ENCODE measurements at regions not wholly inside any gene's neighbourhood (a gene's known extent, or its start where the extent isn't known, plus 50 kb on each side); places are given as distances from the start of the nearest gene placed in this dataset.
"Not testable (repeated sequence)": the region's sequence is repeated elsewhere in the genome, so short reads cannot be mapped to it uniquely, and the experiment has no call there.

DNA sequence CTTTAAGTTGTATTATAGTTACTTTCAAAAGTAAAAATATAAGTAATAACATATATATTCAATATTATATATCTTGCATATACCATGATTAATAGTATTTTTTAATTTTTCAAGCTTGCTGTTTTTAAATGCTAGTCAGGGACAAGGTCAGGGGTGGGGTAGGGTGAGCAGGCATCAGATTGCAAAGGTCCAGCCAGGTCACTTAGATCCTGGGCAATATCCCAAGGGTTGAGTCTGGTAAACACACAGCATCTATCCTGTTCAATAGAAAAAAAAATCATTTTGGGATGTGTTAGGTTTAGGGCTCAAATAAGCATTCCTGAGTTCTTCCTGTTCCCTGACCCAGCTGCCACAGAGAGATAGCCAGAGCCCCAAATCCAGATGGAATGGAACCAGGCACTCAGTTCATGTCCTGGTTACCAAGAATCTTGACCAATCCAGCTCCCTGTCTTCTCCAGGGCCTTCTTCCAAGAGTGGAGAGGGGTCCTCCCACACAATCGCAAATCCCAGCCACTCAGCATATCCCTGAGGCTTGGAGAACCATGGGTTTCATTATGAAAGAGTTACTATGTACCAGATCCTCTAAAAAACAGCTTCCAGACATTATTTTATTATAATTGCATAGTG, 134.9 kb upstream of the TOP1 start:
- DNase-seq (ENCODE audit: low read depth) = no peak

DNA sequence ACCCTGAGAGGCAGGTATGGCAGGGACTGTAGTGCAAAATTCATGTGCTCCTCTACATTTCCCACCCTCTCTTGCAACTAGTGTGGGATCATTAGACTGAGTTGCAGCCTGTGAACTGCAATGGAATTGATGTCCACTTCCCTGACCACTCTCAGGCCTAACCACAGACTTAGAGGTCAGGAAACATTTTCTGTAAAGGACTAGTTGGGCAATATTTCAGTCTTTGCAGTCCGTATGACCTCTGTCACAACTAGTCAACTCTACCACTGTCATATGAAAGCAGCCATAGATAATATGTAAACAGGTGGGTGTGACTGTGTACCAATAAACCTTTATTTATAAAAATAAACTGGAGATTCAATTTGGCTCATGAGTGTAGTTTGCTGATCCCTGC, 134.4 kb upstream of the TOP1 start:
- DNase-seq (ENCODE audit: low read depth) = no peak

DNA sequence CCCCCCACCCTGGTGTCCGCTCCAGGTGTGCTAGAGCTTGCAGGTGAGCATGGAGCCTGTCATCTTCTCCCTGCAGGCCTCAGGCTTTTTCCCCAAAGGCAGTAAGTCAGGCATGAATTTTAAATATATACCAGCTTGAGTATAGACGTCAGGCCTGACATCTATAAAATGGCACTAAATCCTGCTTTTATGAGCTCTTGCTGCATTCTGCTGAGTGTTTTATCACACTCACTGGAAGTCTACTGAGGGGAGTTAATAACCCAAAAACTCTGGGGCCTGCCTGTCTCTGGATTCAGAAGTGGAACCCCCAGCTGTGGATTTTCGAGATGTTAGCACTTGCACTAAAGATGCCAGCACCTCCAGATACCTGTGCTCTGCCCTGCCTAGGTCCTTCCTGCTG, 133.4 kb upstream of the TOP1 start:
- DNase-seq (ENCODE audit: low read depth) = no peak

DNA sequence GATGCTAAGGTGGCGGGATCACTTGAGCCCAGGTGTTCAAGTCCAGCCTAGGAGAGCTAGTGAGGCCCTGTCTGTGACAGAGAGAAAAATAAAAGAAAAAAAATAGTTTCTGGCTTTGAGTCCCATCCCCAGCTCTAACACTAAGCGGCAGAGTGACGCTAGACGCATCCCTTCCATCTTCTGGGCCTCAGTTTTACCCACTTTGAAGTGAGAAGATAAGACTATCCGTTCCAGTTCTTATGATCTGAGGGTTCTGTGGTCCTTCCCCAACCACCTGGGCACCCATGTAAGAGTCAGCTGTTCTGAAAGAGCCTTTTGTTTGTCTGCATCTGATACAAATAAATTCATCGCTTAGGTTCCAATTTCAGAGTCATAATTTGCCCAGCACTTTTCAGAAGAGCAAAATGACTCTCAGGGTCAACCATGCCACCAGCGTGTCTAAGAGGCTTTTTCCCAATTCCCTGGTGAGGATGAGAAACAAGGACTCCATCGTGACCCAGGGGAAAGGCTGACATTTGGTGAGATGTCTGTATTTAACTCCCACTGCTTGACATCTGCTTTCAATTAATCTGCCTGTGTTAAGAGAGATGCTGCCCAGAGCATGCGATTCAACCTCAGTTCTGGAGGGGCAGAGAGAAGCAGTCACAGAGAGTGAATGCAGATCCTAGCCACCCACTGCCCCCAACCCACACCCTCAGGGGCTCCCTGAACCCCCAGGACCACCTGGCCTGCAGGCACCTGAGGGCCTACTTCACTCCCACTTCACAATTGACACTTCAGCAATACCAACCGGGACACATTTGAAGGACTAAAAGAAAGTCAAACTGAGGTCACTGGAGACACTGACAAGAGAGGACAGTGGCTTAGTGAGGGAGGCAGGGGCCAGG, 131.6 kb upstream of the TOP1 start:
- no peak for DNase-seq (ENCODE audit: low read depth)

DNA sequence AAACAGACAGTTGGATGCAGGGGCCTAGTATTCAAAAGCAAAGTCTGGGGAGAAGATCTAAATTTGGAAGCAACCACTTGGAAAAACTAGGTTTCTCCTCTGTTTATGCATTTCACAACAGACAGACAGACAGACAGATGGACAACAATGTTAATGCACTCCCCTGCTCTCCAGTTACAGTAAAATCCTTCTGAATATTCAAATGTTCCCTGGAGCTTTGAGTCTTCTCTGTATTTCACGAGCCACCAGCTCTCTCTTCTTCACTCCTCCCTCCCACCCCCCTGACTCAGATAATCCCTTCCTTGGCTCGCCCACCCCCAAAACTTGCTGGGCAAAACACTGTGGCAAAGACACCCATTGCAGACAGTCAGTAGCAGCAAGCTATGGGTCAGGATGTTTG, 129.3 kb upstream of the TOP1 start:
- no peak for DNase-seq (ENCODE audit: low read depth)

DNA sequence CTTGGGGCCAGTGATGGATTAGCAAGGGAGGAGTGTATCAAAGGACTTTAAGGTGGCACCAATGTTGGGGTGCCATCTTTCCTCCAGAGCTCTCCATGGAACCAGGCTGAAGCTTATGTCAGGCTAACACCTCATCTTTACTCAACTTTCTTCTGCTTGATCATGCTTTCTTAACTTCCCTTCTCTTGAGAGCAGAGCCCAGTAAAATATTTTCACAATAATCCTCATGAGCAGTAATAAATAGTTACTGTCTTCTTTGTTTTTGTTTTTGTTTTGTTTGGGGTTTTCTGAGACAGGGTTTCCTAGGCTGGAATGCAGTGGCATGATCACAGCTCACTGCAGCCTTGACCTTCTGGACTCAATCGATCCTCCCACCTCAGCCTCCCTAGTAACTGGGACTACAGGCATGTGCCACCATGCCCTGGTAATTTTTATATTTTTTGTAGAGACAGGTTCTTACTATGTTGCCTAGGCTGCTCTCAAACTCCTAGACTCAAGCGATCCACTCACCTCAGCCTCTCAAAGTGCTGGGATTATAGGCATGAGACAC, 127.9 kb upstream of the TOP1 start:
- no peak for DNase-seq (ENCODE audit: low read depth)

DNA sequence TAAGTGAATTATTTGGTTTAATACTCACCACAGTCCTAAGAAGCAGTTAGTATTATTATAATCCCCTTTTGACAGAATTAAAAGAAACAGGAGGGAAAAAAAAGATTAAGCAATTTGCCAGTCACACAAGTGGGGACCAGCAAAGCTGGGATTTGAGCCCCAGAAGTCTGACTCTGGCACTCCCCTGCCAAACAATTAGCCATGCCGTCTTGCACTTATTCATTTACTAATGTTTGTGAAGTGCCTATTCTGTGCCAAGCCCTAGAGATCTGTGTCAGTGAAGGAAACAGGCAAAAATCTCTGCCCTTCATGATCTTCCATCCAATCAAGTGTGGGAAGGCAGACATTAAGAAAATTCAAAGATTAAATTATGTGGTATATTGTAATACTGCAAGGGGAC, 126.0 kb upstream of the TOP1 start:
- DNase-seq (ENCODE audit: low read depth) = no peak

DNA sequence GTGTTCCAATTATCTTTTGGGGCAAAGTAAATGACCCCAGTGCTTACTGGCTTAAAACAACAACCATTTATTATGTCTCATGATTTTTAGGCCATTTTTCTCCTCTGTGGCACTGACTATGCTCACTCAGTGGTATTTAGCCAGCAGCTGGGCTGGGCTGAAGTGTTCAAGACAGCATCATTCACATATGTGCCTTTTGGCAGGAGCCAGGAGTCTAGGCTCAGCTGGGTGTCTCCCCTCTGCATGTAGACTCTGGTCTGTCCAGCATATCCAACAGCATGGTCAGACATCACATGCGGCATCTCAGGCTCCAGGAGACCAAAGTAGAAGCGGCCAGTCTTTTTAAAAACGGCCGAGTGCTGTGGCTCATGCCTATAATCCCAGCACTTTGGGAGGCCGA, 120.3 kb upstream of the TOP1 start:
- DNase-seq (ENCODE audit: low read depth) = no peak

DNA sequence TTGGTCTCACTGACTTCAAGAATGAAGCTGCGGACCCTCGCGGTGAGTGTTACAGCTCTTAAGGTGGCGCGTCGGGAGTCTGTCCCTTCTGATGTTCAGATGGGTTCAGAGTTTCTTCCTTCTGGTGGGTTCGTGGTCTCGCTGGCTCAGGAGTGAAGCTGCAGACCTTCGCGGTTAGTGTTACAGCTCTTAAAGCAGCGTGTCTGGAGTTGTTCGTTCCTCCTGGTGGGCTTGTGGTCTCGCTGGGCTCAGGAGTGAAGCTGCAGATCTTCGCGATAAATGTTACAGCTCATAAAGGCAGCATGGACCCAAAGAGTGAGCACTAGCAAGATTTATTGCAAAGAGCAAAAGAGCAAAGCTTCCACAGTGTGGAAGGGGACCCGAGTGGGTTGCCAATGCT, 119.1 kb upstream of the TOP1 start:
- not testable (repeated sequence) for DNase-seq (ENCODE audit: low read depth)

DNA sequence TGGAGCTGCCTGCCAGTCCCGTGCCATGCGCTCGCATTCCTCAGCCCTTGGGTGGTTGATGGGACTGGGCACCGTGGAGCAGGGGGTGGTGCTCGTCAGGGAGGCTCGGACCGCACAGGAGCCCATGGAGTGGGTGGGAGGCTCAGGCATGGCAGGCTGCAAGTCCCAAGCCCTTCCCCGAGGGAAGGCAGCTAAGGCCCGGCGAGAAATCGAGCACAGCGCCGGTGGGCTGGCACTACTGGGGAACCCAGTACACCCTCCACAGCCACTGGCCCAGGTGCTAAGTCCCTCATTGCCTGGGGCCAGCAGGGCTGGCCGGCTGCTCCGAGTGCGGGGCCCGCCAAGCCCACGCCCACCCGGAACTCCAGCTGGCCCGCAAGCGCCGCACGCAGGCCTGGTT, 118.2 kb upstream of the TOP1 start:
- DNase-seq (ENCODE audit: low read depth) = not testable (repeated sequence)

DNA sequence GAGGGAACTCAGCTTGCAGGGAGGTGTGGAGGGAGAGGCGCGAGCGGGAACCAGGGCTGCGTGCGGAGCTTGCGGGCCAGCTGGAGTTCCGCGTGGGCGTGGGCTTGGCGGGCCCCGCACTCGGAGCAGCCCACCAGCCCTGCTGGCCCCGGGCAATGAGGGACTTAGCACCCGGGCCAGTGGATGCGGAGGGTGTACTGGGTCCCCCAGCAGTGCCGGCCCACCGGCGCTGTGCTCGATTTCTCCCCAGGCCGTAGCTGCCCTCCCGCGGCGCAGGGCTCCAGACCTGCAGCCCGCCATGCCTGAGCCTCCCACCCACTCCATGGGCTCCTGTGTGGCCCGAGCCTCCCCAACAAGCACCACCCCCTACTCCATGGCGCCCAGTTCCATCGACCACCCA, 117.5 kb upstream of the TOP1 start:
- DNase-seq (ENCODE audit: low read depth) = not testable (repeated sequence)

DNA sequence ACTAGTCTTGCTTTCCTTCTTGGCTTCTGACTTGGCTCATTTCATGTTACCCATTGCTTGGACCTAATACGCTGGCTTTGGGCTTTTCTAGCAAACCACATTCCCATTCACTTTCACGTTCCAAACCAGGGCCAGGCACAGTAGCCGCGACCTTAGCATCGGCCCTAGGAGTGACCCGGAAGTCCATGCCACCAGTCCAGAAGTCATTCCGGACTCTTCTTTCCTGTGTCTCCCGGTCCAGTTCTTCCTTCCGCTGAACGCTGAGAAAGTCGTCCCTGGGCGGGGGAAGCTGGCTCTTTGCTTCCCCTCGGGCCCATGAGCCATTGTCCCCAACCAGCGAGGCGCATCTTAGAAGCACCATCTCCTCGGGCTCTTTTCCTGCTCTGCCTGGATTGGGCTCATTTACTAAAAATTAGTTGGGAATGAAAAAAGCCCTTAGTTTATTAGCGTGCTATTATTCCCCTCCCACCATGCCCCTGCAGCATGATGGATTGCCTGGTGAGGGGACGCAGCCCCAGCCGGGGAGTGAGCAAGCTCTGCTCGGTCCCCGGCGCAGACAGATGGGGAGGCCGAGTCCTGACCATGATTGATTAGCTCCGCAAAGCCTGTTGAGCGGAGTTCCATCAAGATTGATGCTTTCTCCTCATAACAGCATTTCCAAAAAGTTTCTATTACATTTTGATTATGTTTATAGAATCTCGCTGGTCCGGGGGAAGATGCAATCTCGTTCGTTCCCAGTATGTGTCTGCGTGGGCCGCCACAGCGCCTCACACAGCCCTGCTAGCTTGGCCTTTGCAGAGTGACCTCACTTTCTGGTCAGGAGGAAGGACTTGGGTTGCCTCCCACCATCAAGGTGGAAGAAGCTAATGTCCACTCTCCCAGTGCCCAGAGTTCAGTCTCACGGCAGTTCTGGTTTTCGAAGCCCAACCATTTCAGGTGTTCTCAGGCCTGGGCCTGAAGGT, 115.1 kb upstream of the TOP1 start:
- no peak for DNase-seq (ENCODE audit: low read depth)

DNA sequence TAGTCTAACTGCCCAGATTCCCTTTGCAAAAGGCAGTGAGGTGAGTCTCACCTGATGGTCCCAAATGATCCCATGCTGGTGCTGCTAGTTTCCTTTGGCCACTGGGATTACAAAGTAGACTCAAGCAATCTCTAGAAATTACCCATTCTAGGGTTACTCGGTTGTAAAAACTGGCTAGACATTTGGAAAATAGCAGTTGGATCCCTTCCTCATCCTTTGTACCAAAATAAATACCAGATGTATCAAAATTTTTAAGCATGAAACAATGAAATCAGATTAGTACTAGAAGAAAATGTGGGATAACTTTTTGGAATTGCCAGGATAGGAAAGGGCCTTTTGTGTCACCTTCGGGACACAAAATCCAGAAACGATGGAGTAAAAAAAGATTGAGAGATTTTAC, 112.9 kb upstream of the TOP1 start:
- DNase-seq (ENCODE audit: low read depth) = no peak

DNA sequence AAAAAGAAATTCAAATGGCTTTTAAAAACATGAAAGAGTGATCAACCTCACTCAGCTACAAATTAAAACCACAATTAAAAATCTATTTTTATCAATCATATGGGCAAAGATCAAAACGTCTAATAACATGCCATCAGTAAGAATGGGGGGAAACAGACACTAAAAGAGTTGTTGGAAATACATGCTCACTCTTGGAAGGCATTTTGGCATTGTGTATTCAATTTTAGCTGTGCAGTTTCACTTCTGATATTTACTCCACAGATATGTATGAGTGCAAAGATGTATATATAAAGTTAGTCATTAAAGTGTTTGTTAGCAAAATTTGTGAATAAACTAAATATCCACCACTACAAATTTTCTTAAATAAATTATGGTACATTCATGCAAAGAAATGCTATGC, 112.3 kb upstream of the TOP1 start:
- DNase-seq (ENCODE audit: low read depth) = no peak

DNA sequence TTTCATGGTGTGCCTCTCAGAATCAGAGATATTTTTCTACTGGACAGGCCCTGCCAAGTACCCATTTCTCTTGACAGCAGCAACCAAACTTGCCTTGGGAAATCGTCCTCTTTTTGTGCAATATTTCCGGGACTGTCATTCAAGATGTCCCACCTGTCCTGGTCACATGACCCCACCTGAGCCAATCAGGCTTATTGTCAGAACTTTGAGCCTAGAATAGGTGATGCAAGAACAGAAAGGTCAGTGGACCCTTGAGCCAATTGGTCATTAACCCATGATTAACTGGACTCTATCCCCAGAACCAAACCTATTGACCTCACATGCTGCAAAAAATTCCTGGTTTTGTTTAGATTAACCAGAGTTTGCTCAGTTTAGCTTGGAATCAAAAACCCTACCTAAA, 108.3 kb upstream of the TOP1 start:
- no peak for DNase-seq (ENCODE audit: low read depth)

DNA sequence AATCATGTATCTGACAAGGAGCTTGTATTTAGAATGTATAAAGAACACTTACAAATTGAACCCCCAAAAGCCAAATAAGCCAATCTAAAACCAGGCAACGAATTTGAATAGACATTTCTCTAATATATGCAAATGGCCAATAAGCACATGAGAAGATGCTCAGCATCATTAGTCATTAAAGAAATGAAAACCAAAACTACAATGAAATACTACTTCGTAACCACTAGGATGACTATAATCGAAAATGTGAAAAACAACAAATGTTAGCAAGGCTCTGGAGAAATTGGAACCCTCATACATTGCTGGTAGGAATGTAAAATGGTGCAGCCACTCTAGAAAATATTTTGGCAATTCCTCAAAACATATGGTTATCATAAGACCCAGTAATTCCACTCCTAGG, 105.8 kb upstream of the TOP1 start:
- no peak for DNase-seq (ENCODE audit: low read depth)

DNA sequence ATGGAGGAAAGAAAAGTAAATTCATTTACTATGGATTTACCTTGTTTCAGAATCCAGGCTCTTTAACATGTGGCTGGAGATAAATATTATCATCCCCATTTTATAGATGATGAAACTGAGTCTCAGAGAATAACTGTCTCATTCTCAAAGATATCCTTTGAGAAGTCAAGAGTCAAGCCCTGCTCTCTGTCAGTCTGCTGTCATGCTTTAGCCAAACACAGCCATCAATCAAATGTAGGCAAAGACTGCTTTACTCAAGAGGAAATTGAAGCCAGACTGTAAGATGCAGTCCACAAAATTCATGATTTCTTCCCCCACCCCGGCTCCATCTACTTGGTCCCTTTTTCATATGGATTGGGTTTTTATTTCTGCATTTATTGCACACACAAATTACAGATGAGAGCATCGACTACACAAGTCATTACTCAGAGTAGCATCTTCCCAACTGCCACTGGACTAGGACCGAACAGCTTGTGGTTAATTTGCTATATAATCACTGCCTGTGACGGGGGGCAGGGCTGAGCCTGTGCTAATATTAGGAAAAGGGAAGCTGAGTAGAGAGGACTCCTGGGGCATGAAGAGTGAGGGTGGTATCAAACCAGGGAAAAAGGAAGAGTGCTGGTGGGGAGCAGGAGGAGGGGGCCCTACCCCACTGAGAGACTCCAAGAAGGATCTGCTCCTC, 102.7 kb upstream of the TOP1 start:
- no peak for DNase-seq (ENCODE audit: low read depth)

DNA sequence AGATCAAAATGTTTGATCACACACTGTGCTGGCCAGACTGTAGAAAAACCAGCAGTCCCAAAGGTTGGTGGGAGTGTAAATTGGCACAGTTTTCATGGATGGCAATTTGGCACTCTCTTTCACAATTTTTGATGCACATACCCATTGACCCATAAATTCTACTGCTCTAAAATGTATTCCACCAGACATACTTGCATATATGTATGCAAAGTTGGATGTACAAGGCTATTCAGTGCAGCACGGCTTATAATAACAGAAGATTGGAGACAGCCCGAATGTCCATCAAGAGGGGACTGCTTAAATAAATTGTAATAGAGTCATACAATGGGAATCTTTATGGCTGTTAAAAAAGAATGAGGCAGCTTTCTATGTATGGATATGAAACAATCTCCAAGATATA, 101.7 kb upstream of the TOP1 start:
- DNase-seq (ENCODE audit: low read depth) = no peak

DNA sequence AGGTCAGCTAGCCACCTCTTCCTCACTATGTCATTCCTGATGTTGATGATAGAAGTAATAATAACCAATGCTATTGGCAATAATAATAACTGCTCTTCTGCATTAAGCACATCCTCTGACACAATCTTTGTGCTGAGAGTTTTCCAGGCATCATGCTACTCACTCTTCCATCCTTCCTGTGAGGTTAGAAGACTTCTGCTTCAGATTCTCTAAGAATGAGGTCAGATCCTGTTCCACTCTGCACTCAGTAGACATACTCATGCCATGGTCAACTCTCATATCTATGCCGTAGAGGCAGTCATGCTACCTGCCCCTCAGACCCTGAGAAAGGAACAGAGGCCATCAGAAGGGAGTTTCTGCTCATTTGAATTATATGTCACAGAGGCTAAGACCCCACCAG, 98.1 kb upstream of the TOP1 start:
- no peak for DNase-seq (ENCODE audit: low read depth)

DNA sequence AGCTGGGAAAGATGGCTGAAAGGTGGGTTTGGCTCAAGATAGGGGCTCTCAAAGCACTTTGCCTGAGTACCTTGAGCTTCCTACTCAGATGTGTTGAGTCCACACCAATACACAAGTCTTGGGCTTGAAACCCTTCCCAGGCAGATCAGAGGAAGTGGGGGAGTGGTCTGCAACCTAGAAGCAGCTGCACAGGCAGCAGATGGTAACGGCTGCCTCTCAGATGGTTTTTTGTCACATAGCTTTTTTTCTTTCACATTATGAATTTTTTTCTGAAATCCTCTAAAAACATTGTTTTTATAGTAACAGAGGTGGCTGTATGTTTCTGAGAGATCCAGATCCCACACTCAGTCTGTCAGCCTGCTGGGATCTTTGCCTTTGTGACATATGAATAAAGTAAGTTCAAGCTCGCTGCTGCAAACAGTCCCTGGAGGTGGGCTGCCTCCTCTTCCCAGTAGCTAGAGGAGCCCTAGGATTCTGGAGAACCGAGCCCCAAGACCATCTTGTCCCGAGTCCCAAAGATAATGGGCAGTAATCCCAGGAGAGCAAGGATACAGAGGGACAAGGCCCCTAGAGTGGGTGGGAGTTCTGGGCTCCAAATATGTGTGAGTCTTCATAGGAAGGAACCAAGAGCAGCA, 97.1 kb upstream of the TOP1 start:
- no peak for DNase-seq (ENCODE audit: low read depth)

DNA sequence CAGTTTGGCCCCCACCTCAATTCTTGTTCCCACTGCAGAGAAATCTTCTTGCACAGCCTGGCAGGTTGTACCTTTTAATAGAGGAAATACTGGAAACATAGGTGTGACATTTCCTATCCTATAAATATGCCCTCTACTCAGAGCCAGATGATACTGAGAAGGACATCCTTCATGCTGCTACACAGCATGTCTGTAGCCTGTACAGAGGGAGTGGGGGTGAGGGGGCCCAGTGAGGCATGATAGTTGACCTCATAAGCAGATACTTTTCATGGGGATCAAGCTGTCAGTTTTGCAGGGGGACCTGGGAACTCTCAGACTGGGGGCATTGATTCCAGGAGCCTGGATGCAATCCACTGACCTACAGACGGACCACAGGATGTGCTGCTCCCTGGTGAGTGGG, 96.2 kb upstream of the TOP1 start:
- no peak for DNase-seq (ENCODE audit: low read depth)

Measured in T-helper 22 cell (primary cell).